ENCODE measurements at regions not wholly inside any gene's neighbourhood (a gene's known extent, or its start where the extent isn't known, plus 50 kb on each side); places are given as distances from the start of the nearest gene placed in this dataset.

DNA sequence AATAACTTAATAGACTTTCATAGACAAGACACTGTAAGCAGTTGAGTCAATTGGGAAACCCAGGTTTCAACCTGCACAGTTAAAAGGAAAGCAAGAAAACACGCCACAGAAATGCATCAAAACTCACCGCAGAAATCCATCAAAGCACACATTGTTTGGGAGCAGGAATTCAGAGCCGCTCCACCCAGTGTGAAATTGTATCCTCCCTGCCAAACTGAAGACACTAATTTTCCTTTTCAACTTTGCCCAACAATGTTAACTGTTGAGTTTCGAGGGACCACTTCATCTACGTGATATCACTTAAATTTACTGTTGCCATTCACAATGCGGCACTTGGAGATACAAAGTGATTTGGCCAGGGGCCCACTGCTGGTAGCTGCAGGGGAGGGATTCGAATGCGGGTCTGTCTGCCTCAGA is 92.7 kb downstream of the DACT2 start:
- DNase-seq (ENCODE audit: low read depth, low spot score) (peak; percentile 40), FAIRE-seq (no peak)
- no peak for TF ChIP-seq EZH2 (IDR thresholded peaks at IDR 0.05; ENCODE audit: low read length)
- TF ChIP-seq, protein P1, sequence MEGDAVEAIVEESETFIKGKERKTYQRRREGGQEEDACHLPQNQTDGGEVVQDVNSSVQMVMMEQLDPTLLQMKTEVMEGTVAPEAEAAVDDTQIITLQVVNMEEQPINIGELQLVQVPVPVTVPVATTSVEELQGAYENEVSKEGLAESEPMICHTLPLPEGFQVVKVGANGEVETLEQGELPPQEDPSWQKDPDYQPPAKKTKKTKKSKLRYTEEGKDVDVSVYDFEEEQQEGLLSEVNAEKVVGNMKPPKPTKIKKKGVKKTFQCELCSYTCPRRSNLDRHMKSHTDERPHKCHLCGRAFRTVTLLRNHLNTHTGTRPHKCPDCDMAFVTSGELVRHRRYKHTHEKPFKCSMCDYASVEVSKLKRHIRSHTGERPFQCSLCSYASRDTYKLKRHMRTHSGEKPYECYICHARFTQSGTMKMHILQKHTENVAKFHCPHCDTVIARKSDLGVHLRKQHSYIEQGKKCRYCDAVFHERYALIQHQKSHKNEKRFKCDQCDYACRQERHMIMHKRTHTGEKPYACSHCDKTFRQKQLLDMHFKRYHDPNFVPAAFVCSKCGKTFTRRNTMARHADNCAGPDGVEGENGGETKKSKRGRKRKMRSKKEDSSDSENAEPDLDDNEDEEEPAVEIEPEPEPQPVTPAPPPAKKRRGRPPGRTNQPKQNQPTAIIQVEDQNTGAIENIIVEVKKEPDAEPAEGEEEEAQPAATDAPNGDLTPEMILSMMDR (optimal IDR thresholded peaks at IDR 0.05 in 1 of 3, IDR thresholded peaks at IDR 0.05 in 1 of 3, conservative IDR thresholded peaks at IDR 0.05 in 1 of 3; ENCODE audit: extremely low read depth in 1 of 3, insufficient read depth in 2 of 3, low read length in 3 of 3) = no peak
- H4K20me1 ChIP-seq (ENCODE audit: control insufficient read depth, extremely low read depth, insufficient read depth, low read length) = no peaks in the 10 kb centered on the region
- H3K9ac ChIP-seq (ENCODE audit: control insufficient read depth, extremely low read depth, insufficient read depth, low read length) = no peak overlapping the region
- peak overlapping the region in 1 of 3 experiments; percentile 34 for H3K4me3 ChIP-seq (ENCODE audit: control insufficient read depth in 2 of 3, extremely low read depth in 1 of 3, insufficient read depth in 2 of 3, low read depth in 1 of 3, low read length in 3 of 3)
- peaks cover 48% of the 10 kb centered on the region for H3K27me3 ChIP-seq (ENCODE audit: control insufficient read depth, extremely low read depth, insufficient read depth, low read length)
- peak overlapping the region; percentile 19 for H2AFZ ChIP-seq (ENCODE audit: control insufficient read depth, low read length)
- H3K36me3 ChIP-seq (ENCODE audit: control insufficient read depth in 2 of 2, extremely low read depth in 1 of 2, insufficient read depth in 2 of 2, low read length in 2 of 2) = no peaks in the 10 kb centered on the region
- H3K4me1 ChIP-seq (ENCODE audit: control insufficient read depth, extremely low read depth, insufficient read depth, low read length) = peaks cover 13% of the 10 kb centered on the region
- no peaks in the 10 kb centered on the region for H3K9me1 ChIP-seq (ENCODE audit: control insufficient read depth, extremely low read depth, insufficient read depth, low read length)
- H3K9me3 ChIP-seq (ENCODE audit: control insufficient read depth, low read depth, low read length) = no peaks in the 10 kb centered on the region
- dilution Hi-C loops (cut with MboI; ENCODE audit: extremely low pct_ligation_motif_present, low sequenced_read_pairs) = no loop called here
- no peaks in the 10 kb centered on the region for H3K79me2 ChIP-seq (ENCODE audit: control insufficient read depth, insufficient read depth, low read length)
- H3K27ac ChIP-seq (ENCODE audit: control insufficient read depth, insufficient read depth, low read length) = no peak overlapping the region
- peak overlapping the region; percentile 74 for H3K4me2 ChIP-seq (ENCODE audit: control insufficient read depth, extremely low read depth, insufficient read depth, low read depth, low read length)

DNA sequence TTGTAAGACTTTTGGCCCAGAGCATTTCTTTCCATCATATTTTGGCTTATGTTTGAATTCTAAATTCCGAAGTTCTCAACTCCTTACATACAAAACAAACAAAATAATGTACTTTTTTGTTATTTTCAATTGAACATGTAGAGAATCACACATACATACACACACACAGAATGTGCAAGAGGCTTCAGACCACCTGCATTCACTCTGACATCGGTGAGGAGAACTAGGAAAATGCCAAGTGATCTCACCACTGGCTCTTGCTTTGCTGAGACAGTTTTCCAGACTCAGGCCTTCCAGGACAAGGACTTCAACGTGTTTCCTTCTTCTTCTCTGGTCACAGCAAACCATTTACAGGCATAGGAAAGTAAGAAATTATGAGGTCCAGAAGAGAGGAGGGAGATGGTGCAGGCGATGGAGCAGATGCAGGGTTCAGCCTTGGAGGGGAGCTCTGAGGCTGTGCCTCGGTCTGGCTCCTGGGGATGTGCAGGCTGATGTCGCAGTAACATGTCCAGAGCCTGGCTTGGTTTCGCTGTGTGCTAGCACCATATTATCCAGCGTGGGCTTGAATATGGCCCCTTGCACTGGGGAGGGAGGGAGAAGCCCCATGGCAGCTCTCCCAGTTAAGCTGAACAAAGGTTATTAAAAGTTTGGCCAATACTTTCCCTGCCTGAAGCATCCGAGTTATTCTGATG is 93.4 kb downstream of the DACT2 start:
- Histone ChIP-seq H3K9me1 (ENCODE audit: control insufficient read depth, extremely low read depth, insufficient read depth, low read length) (no peaks in the 10 kb centered on the region), H4K20me1 (ENCODE audit: control insufficient read depth, extremely low read depth, insufficient read depth, low read length) (no peaks in the 10 kb centered on the region), H3K9ac (ENCODE audit: control insufficient read depth, extremely low read depth, insufficient read depth, low read length) (peak overlapping the region; percentile 30), H3K4me3 (ENCODE audit: control insufficient read depth in 2 of 3, extremely low read depth in 1 of 3, insufficient read depth in 2 of 3, low read depth in 1 of 3, low read length in 3 of 3) (no peak overlapping the region), H3K4me1 (ENCODE audit: control insufficient read depth, extremely low read depth, insufficient read depth, low read length) (peaks cover 13% of the 10 kb centered on the region), H2AFZ (ENCODE audit: control insufficient read depth, low read length) (no peak overlapping the region), H3K4me2 (ENCODE audit: control insufficient read depth, extremely low read depth, insufficient read depth, low read depth, low read length) (peak overlapping the region; percentile 74), H3K79me2 (ENCODE audit: control insufficient read depth, insufficient read depth, low read length) (no peaks in the 10 kb centered on the region), H3K27ac (ENCODE audit: control insufficient read depth, insufficient read depth, low read length) (no peak overlapping the region), H3K9me3 (ENCODE audit: control insufficient read depth, low read depth, low read length) (no peaks in the 10 kb centered on the region), H3K36me3 (ENCODE audit: control insufficient read depth in 2 of 2, extremely low read depth in 1 of 2, insufficient read depth in 2 of 2, low read length in 2 of 2) (no peaks in the 10 kb centered on the region), H3K27me3 (ENCODE audit: control insufficient read depth, extremely low read depth, insufficient read depth, low read length) (peaks cover 47% of the 10 kb centered on the region)
- dilution Hi-C loops (cut with MboI; ENCODE audit: extremely low pct_ligation_motif_present, low sequenced_read_pairs) = no loop called here
- FAIRE-seq (no peak), DNase-seq (ENCODE audit: low read depth, low spot score) (no peak)
- no peak for TF ChIP-seq EZH2 (IDR thresholded peaks at IDR 0.05; ENCODE audit: low read length)
- TF ChIP-seq, protein P1 (optimal IDR thresholded peaks at IDR 0.05 in 1 of 3, IDR thresholded peaks at IDR 0.05 in 1 of 3, conservative IDR thresholded peaks at IDR 0.05 in 1 of 3; ENCODE audit: extremely low read depth in 1 of 3, insufficient read depth in 2 of 3, low read length in 3 of 3) = peak in 1 of 3 experiments; percentile 42
